Fibroblast of lung (primary cell): ENCODE measurements at regions not wholly inside any gene's neighbourhood (a gene's known extent, or its start where the extent isn't known, plus 50 kb on each side); places are given as distances from the start of the nearest gene placed in this dataset.

Experiments used
- DNase-seq, 2 donors: peaks; one replicate each; pipeline versions ENCODE4 v3.0.0 to v3.0.0-alpha.2; 2010; ENCODE audit warnings: low read depth in 2 of 2
- H2AFZ ChIP-seq: 2 replicates; pipeline ENCODE4 v1.5.1; 2012; ENCODE audit warnings: low read length, control low read depth, inconsistent platforms
- H3K27ac ChIP-seq: 2 replicates; pipeline ENCODE4 v1.5.1; 2011; ENCODE audit warnings: low read length, control low read depth; ENCODE audit not compliant: insufficient read depth
- H3K27me3 ChIP-seq: 2 replicates; pipeline ENCODE4 v1.5.1; 2011; ENCODE audit warnings: mild to moderate bottlenecking, low read length; ENCODE audit not compliant: control insufficient read depth, insufficient read depth
- H3K36me3 ChIP-seq: 2 replicates; pipeline ENCODE4 v1.5.1; 2011; ENCODE audit warnings: low read length; ENCODE audit not compliant: control insufficient read depth, insufficient read depth
- H3K4me1 ChIP-seq: 2 replicates; pipeline ENCODE4 v1.5.1; 2011; ENCODE audit warnings: low read length; ENCODE audit not compliant: control insufficient read depth, insufficient read depth; ENCODE audit errors: extremely low read depth
- H3K4me2 ChIP-seq: 2 replicates; pipeline ENCODE4 v1.5.1; 2011; ENCODE audit warnings: low read length, control low read depth; ENCODE audit not compliant: insufficient read depth; ENCODE audit errors: extremely low read depth
- H3K4me3 ChIP-seq, 4 experiments: fragments of 200-600 bp in 1 of 4; sonication (generic) in 1 of 4; replicated peaks in 1 of 4; 2 replicates each; pipeline ENCODE4 v1.5.1; 2011 to 2016; ENCODE audit warnings: low read length in 4 of 4, low read depth in 3 of 4, mild to moderate bottlenecking in 3 of 4, control low read depth in 2 of 4, inconsistent platforms in 1 of 4, mixed read lengths in 1 of 4; ENCODE audit not compliant: insufficient read depth in 1 of 4; ENCODE audit errors: control extremely low read depth in 1 of 4
- H3K79me2 ChIP-seq: 2 replicates; pipeline ENCODE4 v1.5.1; 2012; ENCODE audit warnings: mild to moderate bottlenecking, low read length, inconsistent platforms; ENCODE audit not compliant: control insufficient read depth, insufficient read depth
- H3K9ac ChIP-seq: 2 replicates; pipeline ENCODE4 v1.5.1; 2011; ENCODE audit warnings: mild to moderate bottlenecking, low read length, control low read depth; ENCODE audit not compliant: insufficient read depth
- H3K9me3 ChIP-seq: 2 replicates; pipeline ENCODE4 v1.5.1; 2012; ENCODE audit warnings: low read depth, low read length; ENCODE audit not compliant: control insufficient read depth, insufficient read depth
- H4K20me1 ChIP-seq: 2 replicates; pipeline ENCODE4 v1.5.1; 2011; ENCODE audit warnings: low read length; ENCODE audit not compliant: control insufficient read depth, insufficient read depth; ENCODE audit errors: extremely low read depth
- EZH2 ChIP-seq: IDR thresholded peaks from 2 replicates; pipeline ENCODE4 v1.5.1; 2012; ENCODE audit warnings: low read length, control low read depth, mild to moderate bottlenecking; ENCODE audit errors: missing control alignments
- TF ChIP-seq, protein P1 (sequence below), 2 donors: IDR thresholded peaks in 1 of 2; conservative IDR thresholded peaks in 1 of 2; 1 replicate in 1 of 2; 2 replicates in 1 of 2; pipeline ENCODE4 v1.5.1; 2011 to 2012; ENCODE audit warnings: low read length in 2 of 2, control low read depth in 1 of 2, inconsistent platforms in 1 of 2, low read depth in 1 of 2, mild to moderate bottlenecking in 1 of 2

- H3K4me1 ChIP-seq = no peaks in the 10 kb centered on the region
- H3K36me3 ChIP-seq = no peaks in the 10 kb centered on the region
- no peak for TF ChIP-seq EZH2
- TF ChIP-seq, protein P1, sequence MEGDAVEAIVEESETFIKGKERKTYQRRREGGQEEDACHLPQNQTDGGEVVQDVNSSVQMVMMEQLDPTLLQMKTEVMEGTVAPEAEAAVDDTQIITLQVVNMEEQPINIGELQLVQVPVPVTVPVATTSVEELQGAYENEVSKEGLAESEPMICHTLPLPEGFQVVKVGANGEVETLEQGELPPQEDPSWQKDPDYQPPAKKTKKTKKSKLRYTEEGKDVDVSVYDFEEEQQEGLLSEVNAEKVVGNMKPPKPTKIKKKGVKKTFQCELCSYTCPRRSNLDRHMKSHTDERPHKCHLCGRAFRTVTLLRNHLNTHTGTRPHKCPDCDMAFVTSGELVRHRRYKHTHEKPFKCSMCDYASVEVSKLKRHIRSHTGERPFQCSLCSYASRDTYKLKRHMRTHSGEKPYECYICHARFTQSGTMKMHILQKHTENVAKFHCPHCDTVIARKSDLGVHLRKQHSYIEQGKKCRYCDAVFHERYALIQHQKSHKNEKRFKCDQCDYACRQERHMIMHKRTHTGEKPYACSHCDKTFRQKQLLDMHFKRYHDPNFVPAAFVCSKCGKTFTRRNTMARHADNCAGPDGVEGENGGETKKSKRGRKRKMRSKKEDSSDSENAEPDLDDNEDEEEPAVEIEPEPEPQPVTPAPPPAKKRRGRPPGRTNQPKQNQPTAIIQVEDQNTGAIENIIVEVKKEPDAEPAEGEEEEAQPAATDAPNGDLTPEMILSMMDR (conservative IDR thresholded peaks at IDR 0.05 in 1 of 2, IDR thresholded peaks at IDR 0.05 in 1 of 2; ENCODE audit: low read depth in 1 of 2, low read length in 2 of 2) = no peak
- no peak overlapping the region for H2AFZ ChIP-seq
- no peaks in the 10 kb centered on the region for H3K9me3 ChIP-seq
- H4K20me1 ChIP-seq = no peaks in the 10 kb centered on the region
- DNase-seq = no peak
- no peaks in the 10 kb centered on the region for H3K79me2 ChIP-seq
- H3K27ac ChIP-seq = no peak overlapping the region
- no peak overlapping the region for H3K9ac ChIP-seq
- no peak overlapping the region for H3K4me2 ChIP-seq
- H3K27me3 ChIP-seq = no peaks in the 10 kb centered on the region
- no peak overlapping the region for H3K4me3 ChIP-seq
Measured at GRCh38 chr22:48345631-48346030, 1482.0 kb downstream of the BRD1 start.

DNA sequence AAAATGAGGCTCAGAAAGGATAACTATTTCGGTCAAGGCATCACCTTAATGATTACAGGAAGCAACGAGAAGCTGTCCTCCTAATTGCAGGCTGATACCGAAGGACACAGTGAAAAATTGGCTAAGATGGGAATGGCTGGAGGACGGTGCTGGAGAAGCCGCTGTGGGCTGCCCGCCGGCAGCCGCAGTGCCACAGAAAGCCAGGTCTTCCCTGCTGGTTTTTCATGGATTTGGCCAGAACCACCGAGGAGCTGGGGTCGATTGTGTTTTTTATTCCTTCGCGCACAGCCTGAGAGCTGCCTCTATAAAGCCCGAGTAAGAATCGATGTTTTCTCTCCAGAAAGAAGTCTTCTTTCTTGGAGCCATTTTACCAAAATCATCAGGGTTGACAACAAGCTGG lies 1484.2 kb downstream of the BRD1 start:
- no peaks in the 10 kb centered on the region for H3K9me3 ChIP-seq
- no peak overlapping the region for H3K4me3 ChIP-seq
- H4K20me1 ChIP-seq = no peaks in the 10 kb centered on the region
- H3K27me3 ChIP-seq = no peaks in the 10 kb centered on the region
- H3K4me1 ChIP-seq = no peaks in the 10 kb centered on the region
- no peaks in the 10 kb centered on the region for H3K79me2 ChIP-seq
- no peak overlapping the region for H3K27ac ChIP-seq
- no peak overlapping the region for H3K4me2 ChIP-seq
- H3K9ac ChIP-seq = no peak overlapping the region
- TF ChIP-seq EZH2 = no peak
- TF ChIP-seq, protein P1 (conservative IDR thresholded peaks at IDR 0.05 in 1 of 2, IDR thresholded peaks at IDR 0.05 in 1 of 2; ENCODE audit: low read depth in 1 of 2, low read length in 2 of 2) = no peak
- no peak overlapping the region for H2AFZ ChIP-seq
- H3K36me3 ChIP-seq = no peaks in the 10 kb centered on the region
- DNase-seq = no peak

- no peaks in the 10 kb centered on the region for H3K79me2 ChIP-seq
- H4K20me1 ChIP-seq = no peaks in the 10 kb centered on the region
- no peak overlapping the region for H3K4me3 ChIP-seq
- no peaks in the 10 kb centered on the region for H3K4me1 ChIP-seq
- H3K9me3 ChIP-seq = no peaks in the 10 kb centered on the region
- no peak overlapping the region for H3K27ac ChIP-seq
- no peak overlapping the region for H2AFZ ChIP-seq
- no peak for DNase-seq
- TF ChIP-seq EZH2 = no peak
- TF ChIP-seq, protein P1 (conservative IDR thresholded peaks at IDR 0.05 in 1 of 2, IDR thresholded peaks at IDR 0.05 in 1 of 2; ENCODE audit: low read depth in 1 of 2, low read length in 2 of 2) = no peak
- no peaks in the 10 kb centered on the region for H3K27me3 ChIP-seq
- no peak overlapping the region for H3K4me2 ChIP-seq
- no peaks in the 10 kb centered on the region for H3K36me3 ChIP-seq
- H3K9ac ChIP-seq = no peak overlapping the region
Measured at GRCh38 chr22:48342732-48343131, 1484.9 kb downstream of the BRD1 start.
